ENCODE measurements at regions not wholly inside any gene's neighbourhood (a gene's known extent, or its start where the extent isn't known, plus 50 kb on each side); places are given as distances from the start of the nearest gene placed in this dataset.
"Not testable (repeated sequence)": the region's sequence is repeated elsewhere in the genome, so short reads cannot be mapped to it uniquely, and the experiment has no call there.

DNA sequence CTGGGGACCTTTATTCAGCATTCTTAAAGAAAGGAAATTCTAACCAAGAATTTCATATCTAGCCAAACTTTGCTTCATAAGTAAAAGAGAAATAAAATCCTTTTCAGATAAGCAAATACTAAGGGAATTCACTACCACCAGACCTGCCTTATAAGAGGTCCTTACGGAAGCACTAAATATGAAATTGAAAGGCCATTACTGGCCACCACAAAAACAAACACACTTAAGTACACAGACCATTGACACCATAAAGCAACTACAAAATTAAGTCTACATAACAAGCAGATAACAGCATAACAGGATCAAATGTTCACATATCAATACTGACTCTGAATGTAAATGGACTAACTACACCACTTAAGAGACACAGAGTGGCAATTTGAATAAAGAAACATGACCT lies 361.4 kb upstream of the POU5F2 start:
- in situ Hi-C loops (cut with HindIII; ENCODE audit: low pct_unique_long_range_greater_than_20kb, low sequenced_read_pairs), result no loop called here
- DNase-seq (ENCODE audit: low read depth in 1 of 2, low spot score in 1 of 2), result no peak
- TF ChIP-seq JUND (IDR thresholded peaks at IDR 0.05; ENCODE audit: low read depth), result no peak

- DNase-seq (ENCODE audit: low read depth in 1 of 2, low spot score in 1 of 2); in situ Hi-C loops (cut with HindIII; ENCODE audit: low pct_unique_long_range_greater_than_20kb, low sequenced_read_pairs): not testable (repeated sequence)
Measured at GRCh38 chr5:94097384-94097783, 356.0 kb upstream of the POU5F2 start.

DNA sequence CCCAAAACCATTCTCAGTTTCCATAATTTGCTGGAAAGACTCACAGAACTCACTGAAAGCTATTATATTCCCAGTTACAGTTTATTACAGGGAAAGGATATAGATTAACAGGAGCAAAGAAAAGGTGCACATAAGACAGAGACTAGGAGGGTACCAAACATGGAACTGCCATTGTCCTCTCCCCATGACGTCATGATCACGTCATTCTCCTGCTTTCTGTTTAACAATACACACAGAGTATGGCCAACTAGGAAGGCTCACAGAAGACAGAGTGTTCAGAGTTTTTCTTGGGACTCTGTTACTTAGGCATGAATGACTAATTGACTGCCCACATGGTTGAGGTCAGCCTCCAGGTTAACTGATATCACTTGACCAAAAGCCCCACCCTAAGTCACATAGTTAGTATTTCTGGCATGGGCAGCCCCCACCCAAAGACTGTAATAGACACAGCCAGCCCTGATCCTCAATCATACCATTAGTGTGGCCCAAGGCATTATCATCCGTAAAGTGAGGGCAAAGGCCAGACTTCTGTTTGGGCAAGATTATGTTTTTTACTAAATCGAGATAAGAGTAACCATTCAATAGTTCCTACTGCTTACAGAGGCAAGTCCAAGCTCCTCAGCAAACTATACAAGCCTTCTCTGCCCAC lies 353.5 kb upstream of the POU5F2 start:
- in situ Hi-C loops (cut with HindIII; ENCODE audit: low pct_unique_long_range_greater_than_20kb, low sequenced_read_pairs), result no loop called here
- DNase-seq (ENCODE audit: low read depth in 1 of 2, low spot score in 1 of 2), result no peak
- no peak for TF ChIP-seq JUND (IDR thresholded peaks at IDR 0.05; ENCODE audit: low read depth)

GRCh38 chr5:94093300-94093699 lies 351.9 kb upstream of the POU5F2 start:
- no peak for DNase-seq (ENCODE audit: low read depth in 1 of 2, low spot score in 1 of 2)
- in situ Hi-C loops (cut with HindIII; ENCODE audit: low pct_unique_long_range_greater_than_20kb, low sequenced_read_pairs), result no loop called here
- TF ChIP-seq JUND (IDR thresholded peaks at IDR 0.05; ENCODE audit: low read depth), result no peak

DNA sequence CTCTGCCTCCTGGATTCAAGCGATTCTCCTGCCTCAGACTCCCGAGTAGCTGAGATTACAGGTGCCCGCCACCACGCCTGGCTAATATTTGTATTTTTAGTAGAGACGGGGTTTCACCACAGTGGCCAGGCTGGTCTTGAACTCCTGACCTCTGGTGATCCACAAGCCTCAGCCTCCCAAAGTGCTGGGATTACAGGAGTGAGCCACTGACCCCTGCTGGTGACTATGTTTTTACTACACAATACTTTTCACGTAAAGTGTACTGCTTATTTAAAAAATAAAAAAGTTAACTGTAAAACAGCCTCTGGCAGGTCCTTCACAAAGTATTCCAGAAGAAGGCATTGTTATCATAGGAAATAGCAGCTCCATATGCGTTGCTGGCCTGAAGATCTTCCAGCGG lies 345.2 kb upstream of the POU5F2 start:
- in situ Hi-C loops (cut with HindIII; ENCODE audit: low pct_unique_long_range_greater_than_20kb, low sequenced_read_pairs), result not testable (repeated sequence)
- peak in 1 of 2 experiments; percentile 30 for DNase-seq (ENCODE audit: low read depth in 1 of 2, low spot score in 1 of 2)

DNA sequence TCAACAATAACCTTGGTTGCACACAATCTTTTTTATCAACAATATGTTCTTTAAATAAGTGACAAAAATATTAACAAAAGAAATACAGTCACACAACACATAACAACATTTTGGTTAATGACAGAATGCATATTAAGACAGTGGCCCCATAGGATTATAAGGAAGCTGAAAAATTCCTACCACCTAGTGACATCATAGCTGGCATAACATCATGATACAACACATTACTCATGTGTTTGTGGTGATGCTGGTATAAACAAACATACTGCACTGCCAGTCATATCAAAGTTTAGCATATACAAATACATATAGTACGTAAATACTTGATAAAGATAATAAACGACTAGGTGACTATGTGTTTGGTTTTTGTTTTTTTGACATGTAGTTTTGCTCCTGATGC lies 344.8 kb upstream of the POU5F2 start:
- TF ChIP-seq JUND (IDR thresholded peaks at IDR 0.05; ENCODE audit: low read depth), result no peak
- DNase-seq (ENCODE audit: low read depth in 1 of 2, low spot score in 1 of 2), result no peak
- in situ Hi-C loops (cut with HindIII; ENCODE audit: low pct_unique_long_range_greater_than_20kb, low sequenced_read_pairs), result no loop called here

GRCh38 chr5:94082405-94082804 lies 341.0 kb upstream of the POU5F2 start:
- in situ Hi-C loops (cut with HindIII; ENCODE audit: low pct_unique_long_range_greater_than_20kb, low sequenced_read_pairs), result no loop called here
- TF ChIP-seq JUND (IDR thresholded peaks at IDR 0.05; ENCODE audit: low read depth), result no peak
- DNase-seq (ENCODE audit: low read depth in 1 of 2, low spot score in 1 of 2), result no peak

- in situ Hi-C loops (cut with HindIII; ENCODE audit: low pct_unique_long_range_greater_than_20kb, low sequenced_read_pairs), result no loop called here
- no peak for DNase-seq (ENCODE audit: low read depth in 1 of 2, low spot score in 1 of 2)
- TF ChIP-seq JUND (IDR thresholded peaks at IDR 0.05; ENCODE audit: low read depth), result no peak
Measured at GRCh38 chr5:94081088-94081487, 339.7 kb upstream of the POU5F2 start.

DNA sequence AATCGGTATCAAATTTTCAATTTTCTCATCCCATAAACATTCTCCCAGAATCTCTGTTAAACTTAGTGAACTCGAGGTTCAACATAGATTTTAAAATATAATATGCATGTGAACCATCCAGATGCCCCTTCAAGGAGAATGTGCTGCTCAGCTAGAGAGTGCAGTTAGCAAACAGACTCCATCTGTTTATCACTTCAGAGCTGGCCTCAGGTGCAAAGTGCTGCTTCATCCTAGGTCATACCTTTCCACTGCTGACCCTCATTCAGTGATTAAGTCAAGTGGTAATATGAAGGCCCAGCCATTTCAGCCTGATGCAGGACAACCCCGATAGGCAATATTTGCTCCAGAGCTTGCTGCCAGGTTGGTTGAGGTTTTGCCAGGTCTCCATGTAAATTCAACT lies 339.0 kb upstream of the POU5F2 start:
- DNase-seq (ENCODE audit: low read depth in 1 of 2, low spot score in 1 of 2), result no peak
- in situ Hi-C loops (cut with HindIII; ENCODE audit: low pct_unique_long_range_greater_than_20kb, low sequenced_read_pairs), result no loop called here
- no peak for TF ChIP-seq JUND (IDR thresholded peaks at IDR 0.05; ENCODE audit: low read depth)

GRCh38 chr5:94072116-94072515 lies 330.7 kb upstream of the POU5F2 start:
- TF ChIP-seq JUND (IDR thresholded peaks at IDR 0.05; ENCODE audit: low read depth), result no peak
- in situ Hi-C loops (cut with HindIII; ENCODE audit: low pct_unique_long_range_greater_than_20kb, low sequenced_read_pairs), result no loop called here
- DNase-seq (ENCODE audit: low read depth in 1 of 2, low spot score in 1 of 2), result no peak

GRCh38 chr5:94066437-94067207 lies 325.2 kb upstream of the POU5F2 start:
- no peak for TF ChIP-seq JUND (IDR thresholded peaks at IDR 0.05; ENCODE audit: low read depth)

DNA sequence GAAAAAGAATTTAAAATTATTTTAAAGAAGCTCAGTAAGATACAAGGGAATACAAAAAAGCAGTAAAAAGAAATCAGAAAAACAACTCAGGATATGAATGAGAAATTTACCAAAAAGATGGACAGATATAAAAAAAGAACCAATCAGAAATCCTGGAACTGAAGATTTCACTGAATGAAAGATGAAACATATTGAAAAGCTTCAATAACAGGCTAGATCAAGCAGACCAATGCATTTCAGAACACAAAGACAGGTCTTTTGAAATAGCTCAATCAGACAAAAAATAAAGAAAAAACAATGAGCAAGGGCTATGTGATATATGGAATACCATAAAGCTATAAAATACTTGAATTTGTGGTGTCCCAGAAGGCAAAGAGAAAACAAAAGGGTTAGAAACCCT lies 322.6 kb upstream of the POU5F2 start:
- in situ Hi-C loops (cut with HindIII; ENCODE audit: low pct_unique_long_range_greater_than_20kb, low sequenced_read_pairs), result no loop called here
- no peak for DNase-seq (ENCODE audit: low read depth in 1 of 2, low spot score in 1 of 2)
- TF ChIP-seq JUND (IDR thresholded peaks at IDR 0.05; ENCODE audit: low read depth), result no peak

More at GRCh38 chr5:94066437-94067207, 325.2 kb upstream of the POU5F2 start:
- in situ Hi-C loops (cut with HindIII; ENCODE audit: low pct_unique_long_range_greater_than_20kb, low sequenced_read_pairs), result no loop called here
- no peak for DNase-seq (ENCODE audit: low read depth in 1 of 2, low spot score in 1 of 2)

GRCh38 chr5:94057655-94058054 lies 316.3 kb upstream of the POU5F2 start:
- no peak for TF ChIP-seq JUND (IDR thresholded peaks at IDR 0.05; ENCODE audit: low read depth)
- DNase-seq (ENCODE audit: low read depth in 1 of 2, low spot score in 1 of 2), result no peak
- in situ Hi-C loops (cut with HindIII; ENCODE audit: low pct_unique_long_range_greater_than_20kb, low sequenced_read_pairs), result no loop called here

- in situ Hi-C loops (cut with HindIII; ENCODE audit: low pct_unique_long_range_greater_than_20kb, low sequenced_read_pairs), result no loop called here
- DNase-seq (ENCODE audit: low read depth in 1 of 2, low spot score in 1 of 2), result no peak
- no peak for TF ChIP-seq JUND (IDR thresholded peaks at IDR 0.05; ENCODE audit: low read depth)
Measured at GRCh38 chr5:94057217-94057616, 315.8 kb upstream of the POU5F2 start.

DNA sequence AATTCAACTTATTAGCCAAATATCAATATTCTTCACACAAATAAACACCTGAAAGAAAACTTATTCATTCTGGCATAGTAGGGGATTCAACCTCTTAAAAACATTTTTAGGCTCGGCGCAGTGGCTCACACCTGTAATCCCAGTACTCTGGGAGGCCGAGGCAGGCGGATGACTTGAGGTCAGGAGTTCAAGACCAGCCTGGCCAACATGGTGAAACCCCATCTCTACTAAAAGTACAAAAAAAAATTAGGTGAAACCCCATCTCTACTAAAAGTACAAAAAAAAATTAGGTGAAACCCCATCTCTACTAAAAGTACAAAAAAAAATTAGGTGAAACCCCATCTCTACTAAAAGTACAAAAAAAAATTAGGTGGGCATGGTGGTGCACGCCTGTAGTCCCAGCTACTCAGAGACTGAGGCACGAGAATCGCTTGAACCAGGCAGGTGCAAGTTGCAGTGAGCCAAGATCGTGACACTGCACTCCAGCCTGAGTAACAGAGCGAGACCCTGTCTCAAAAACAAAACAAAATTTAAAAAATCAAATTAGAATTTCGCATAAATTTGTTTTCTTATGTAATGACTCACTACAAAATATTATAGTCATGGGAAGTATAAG lies 308.0 kb upstream of the POU5F2 start:
- in situ Hi-C loops (cut with HindIII; ENCODE audit: low pct_unique_long_range_greater_than_20kb, low sequenced_read_pairs), result not testable (repeated sequence)

More for the DNA sequence above, 308.0 kb upstream of the POU5F2 start:
- not testable (repeated sequence) for DNase-seq (ENCODE audit: low read depth in 1 of 2, low spot score in 1 of 2)
